ENCODE measurements at regions not wholly inside any gene's neighbourhood (a gene's known extent, or its start where the extent isn't known, plus 50 kb on each side); places are given as distances from the start of the nearest gene placed in this dataset.
"Not testable (repeated sequence)": the region's sequence is repeated elsewhere in the genome, so short reads cannot be mapped to it uniquely, and the experiment has no call there.

DNA sequence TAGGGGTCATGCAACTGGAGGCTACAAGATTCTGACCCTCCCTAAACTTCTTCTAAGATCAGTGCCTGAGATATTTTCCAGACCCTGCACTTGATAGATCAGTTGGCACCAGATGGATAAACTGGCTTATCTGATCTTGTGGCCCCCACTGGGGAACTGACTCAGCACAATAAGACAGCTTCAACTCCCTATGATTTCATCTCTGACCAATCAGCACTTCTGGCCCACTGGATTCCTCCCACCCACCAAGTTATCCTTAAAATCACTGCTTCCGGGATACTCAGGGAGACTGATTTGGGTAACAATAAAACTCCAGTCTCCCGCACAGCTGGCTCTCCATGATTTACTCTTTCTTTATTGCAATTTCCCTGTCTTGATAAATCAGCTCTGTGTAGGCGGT lies 2180.4 kb upstream of the WWC1 start:
- no peak overlapping the region for H3K4me3 ChIP-seq (ENCODE audit: low read depth, low read length)
- DNase-seq (ENCODE audit: low read depth): no peak
- TF ChIP-seq, protein P1, sequence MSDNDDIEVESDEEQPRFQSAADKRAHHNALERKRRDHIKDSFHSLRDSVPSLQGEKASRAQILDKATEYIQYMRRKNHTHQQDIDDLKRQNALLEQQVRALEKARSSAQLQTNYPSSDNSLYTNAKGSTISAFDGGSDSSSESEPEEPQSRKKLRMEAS (IDR thresholded peaks at IDR 0.05; ENCODE audit: low read depth, low read length): no peak
- TF ChIP-seq MYC (IDR thresholded peaks at IDR 0.05; ENCODE audit: low read depth, low read length) (no peak), POLR2A (IDR thresholded peaks at IDR 0.05; ENCODE audit: extremely low read depth, insufficient read length) (no peak)
- TF ChIP-seq, protein P2, sequence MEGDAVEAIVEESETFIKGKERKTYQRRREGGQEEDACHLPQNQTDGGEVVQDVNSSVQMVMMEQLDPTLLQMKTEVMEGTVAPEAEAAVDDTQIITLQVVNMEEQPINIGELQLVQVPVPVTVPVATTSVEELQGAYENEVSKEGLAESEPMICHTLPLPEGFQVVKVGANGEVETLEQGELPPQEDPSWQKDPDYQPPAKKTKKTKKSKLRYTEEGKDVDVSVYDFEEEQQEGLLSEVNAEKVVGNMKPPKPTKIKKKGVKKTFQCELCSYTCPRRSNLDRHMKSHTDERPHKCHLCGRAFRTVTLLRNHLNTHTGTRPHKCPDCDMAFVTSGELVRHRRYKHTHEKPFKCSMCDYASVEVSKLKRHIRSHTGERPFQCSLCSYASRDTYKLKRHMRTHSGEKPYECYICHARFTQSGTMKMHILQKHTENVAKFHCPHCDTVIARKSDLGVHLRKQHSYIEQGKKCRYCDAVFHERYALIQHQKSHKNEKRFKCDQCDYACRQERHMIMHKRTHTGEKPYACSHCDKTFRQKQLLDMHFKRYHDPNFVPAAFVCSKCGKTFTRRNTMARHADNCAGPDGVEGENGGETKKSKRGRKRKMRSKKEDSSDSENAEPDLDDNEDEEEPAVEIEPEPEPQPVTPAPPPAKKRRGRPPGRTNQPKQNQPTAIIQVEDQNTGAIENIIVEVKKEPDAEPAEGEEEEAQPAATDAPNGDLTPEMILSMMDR (IDR thresholded peaks at IDR 0.05; ENCODE audit: low read depth, low read length): no peak

DNA sequence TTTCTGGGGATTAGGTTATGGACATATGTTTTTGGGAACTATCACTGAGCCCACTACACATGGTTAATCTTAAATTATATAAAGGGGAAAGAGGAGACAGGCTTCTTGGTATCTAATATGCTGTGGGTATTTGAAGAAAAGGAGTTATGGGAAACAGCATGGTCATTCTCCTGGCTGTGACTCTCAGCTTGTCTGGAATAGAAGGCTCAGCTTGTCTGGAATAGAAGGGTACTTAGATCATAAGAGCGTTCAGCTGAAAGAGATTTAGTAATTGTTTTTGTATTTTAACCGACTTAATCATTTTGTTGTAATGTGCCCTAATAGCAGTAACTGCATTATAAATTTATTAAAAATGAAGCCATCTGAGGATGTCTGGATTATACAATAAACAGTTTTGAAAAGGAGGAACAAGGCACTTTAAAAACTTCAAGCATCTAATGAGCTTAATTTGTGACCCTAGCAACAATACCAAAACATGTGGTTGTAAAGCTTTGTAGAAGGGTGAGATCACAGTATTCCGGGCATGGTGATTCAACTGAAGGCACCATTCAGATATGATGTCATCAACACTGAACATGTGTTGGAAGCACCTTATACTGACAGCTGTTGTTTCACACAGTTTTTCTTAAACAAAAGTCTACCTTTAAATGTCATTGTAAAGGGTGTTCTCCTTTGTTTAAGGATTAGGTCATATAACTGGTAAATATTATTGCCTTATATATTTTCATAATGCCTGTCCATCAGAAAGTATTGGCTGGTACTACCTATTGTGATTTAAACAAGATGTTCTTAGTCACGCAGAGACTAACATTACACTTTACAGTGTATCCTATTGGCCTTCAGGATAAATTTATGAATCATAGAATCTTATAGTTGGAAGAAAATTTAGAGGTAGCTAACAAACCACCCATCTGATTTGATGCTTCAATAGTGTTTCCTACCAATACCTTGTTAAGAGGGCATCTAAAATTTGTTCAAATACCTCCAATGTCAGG lies 2174.1 kb upstream of the WWC1 start:
- DNase-seq (ENCODE audit: low read depth): no peak
- TF ChIP-seq, protein P2 (IDR thresholded peaks at IDR 0.05; ENCODE audit: low read depth, low read length): no peak
- TF ChIP-seq MYC (IDR thresholded peaks at IDR 0.05; ENCODE audit: low read depth, low read length): no peak
- TF ChIP-seq, protein P1 (IDR thresholded peaks at IDR 0.05; ENCODE audit: low read depth, low read length): no peak
- no peak for TF ChIP-seq POLR2A (IDR thresholded peaks at IDR 0.05; ENCODE audit: extremely low read depth, insufficient read length)
- no peak overlapping the region for H3K4me3 ChIP-seq (ENCODE audit: low read depth, low read length)

DNA sequence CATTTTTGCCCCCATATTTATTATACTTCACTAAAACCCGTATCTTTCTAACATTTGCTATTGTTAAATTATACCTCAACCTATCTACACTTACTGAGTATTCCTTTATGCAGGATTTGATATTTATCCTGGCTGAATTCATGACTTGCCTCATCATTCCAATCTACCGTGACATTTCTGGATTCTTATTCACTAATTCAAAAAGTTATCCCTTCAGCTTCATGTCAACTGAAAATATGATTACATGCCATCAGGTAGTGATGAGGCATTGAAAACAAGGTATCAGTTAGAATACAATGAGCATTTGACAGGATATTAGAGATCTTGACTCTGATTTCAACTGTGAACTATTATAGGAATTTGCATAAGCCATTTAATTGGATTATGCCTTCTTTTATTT lies 2171.9 kb upstream of the WWC1 start:
- no peak for DNase-seq (ENCODE audit: low read depth)
- H3K4me3 ChIP-seq (ENCODE audit: low read depth, low read length): no peak overlapping the region
- TF ChIP-seq MYC (IDR thresholded peaks at IDR 0.05; ENCODE audit: low read depth, low read length): no peak

DNA sequence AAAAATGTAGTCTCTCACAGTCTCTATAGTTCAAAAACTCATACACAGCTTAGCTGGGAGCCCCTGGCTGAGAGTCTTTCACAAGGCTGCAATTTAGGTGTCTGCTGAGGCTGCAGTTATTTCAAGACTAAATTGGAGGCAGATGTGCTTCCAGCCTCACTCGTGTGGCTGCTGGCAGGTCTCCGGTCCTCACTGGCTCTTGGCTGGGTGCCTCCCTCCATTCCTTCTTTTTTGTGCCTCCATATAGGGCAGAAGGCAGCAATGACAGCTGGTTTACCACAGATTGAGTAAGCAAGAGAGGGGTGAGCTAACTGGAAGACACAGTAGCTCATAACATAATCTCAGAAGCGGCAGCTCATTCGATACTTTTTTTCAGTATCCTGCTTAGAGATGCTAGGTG lies 2167.7 kb upstream of the WWC1 start:
- H3K4me3 ChIP-seq (ENCODE audit: low read depth, low read length): no peak overlapping the region
- TF ChIP-seq POLR2A (IDR thresholded peaks at IDR 0.05; ENCODE audit: extremely low read depth, insufficient read length) (no peak), MYC (IDR thresholded peaks at IDR 0.05; ENCODE audit: low read depth, low read length) (no peak)
- TF ChIP-seq, protein P1 (IDR thresholded peaks at IDR 0.05; ENCODE audit: low read depth, low read length): no peak
- TF ChIP-seq, protein P2 (IDR thresholded peaks at IDR 0.05; ENCODE audit: low read depth, low read length): no peak
- DNase-seq (ENCODE audit: low read depth): no peak

DNA sequence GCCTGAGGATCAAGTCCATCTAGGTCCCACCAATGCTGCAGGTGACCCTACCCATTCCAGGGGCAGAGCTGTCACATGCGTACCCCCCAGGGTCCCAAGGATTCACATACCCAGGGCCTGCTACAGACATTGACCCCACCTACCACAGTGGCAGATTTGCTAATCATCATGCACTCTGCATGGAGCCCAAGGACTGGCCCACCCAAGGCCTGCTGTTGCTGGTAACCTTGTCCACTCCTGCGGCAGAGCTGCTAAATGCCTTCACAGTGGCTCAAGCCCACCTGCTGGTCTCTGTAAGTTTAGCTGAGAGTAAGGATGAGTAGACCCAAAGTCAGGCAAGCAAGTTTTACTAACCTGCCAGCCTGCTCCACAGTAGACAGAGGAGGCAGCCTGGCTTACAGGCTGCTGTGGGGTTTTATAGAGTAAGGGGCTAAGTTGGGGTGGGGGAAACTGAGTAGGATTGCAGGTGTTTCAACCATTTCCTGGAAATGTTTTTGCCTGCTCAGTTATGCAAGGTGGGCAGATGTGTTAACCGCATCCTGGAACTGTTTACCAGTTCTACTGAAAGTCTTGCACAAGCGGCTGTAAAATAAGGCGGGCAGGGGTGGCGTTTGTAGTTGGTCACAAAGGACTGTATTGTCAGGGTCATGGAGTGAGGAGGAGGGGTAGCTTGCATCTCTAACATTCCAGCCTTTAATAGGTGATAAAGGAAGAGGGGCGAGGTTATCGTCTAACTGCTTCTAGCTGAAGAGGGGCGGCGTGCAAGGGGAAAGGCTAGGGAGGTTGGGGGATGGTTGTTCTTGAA lies 2163.5 kb upstream of the WWC1 start:
- DNase-seq (ENCODE audit: low read depth): no peak
- TF ChIP-seq MYC (IDR thresholded peaks at IDR 0.05; ENCODE audit: low read depth, low read length): no peak
- no peak for TF ChIP-seq POLR2A (IDR thresholded peaks at IDR 0.05; ENCODE audit: extremely low read depth, insufficient read length)
- TF ChIP-seq, protein P2 (IDR thresholded peaks at IDR 0.05; ENCODE audit: low read depth, low read length): no peak
- TF ChIP-seq, protein P1 (IDR thresholded peaks at IDR 0.05; ENCODE audit: low read depth, low read length): no peak
- H3K4me3 ChIP-seq (ENCODE audit: low read depth, low read length): no peak overlapping the region

DNA sequence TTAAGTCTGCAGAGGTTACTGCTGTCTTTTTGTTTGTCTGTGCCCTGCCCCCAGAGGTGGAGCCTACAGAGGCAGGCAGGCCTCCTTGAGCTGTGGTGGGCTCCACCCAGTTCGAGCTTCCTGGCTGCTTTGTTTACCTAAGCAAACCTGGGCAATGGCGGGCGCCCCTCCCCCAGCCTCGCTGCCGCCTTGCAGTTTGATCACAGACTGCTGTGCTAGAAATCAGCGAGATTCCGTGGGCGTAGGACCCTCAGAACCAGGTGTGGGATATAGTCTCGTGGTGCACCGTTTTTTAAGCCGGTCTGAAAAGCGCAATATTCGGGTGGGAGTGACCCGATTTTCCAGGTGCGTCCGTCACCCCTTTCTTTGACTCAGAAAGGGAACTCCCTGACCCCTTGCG lies 2146.3 kb upstream of the WWC1 start:
- not testable (repeated sequence) for DNase-seq (ENCODE audit: low read depth); H3K4me3 ChIP-seq (ENCODE audit: low read depth, low read length)

All from NB4 (cell line).